ENCODE measurements at regions not wholly inside any gene's neighbourhood (a gene's known extent, or its start where the extent isn't known, plus 50 kb on each side); places are given as distances from the start of the nearest gene placed in this dataset.

DNA sequence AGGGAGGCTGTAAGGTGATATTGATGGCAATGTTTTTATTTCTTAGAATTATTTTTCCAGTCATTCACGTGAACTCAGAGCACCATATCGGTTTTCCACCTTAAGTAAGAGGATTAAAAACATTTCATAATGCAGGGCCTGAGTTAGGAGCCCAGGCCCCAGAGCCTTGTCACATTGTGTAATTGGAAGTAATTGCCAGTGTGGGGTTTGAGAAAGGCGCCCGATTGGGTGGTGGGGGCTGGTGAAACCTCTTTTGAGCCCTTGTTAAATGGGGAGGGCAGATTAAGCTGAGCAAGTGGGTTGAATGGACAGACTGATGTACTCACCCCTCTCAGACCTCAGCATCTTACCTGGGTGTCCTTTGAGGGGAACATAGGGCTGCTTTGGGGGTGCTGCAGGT is 116.7 kb upstream of the PITX1 start:
- DNase-seq = no peak
- no peak for TF ChIP-seq CTCF (IDR thresholded peaks at IDR 0.05)
- ATAC-seq = no peak
- Histone ChIP-seq H3K4me1 (no peaks in the 10 kb centered on the region), H3K27ac (no peak overlapping the region), H3K27me3 (ENCODE audit: insufficient read depth in 3 of 3, low read length in 2 of 3) (no peaks in the 10 kb centered on the region), H3K4me3 (no peak overlapping the region), H3K36me3 (ENCODE audit: insufficient read depth in 1 of 2, low read depth in 1 of 2) (no peaks in the 10 kb centered on the region), H3K9me3 (no peaks in the 10 kb centered on the region)
- WGBS, 3 donors = 72 to 84% (median 72%) methylated on average over 4 of the region's 4 CpGs
- intact Hi-C loops (cut with DNase I) = no loop called here

- no peak for DNase-seq
- Histone ChIP-seq H3K27ac (no peak overlapping the region), H3K4me1 (no peaks in the 10 kb centered on the region), H3K9me3 (no peaks in the 10 kb centered on the region), H3K36me3 (ENCODE audit: insufficient read depth in 1 of 2, low read depth in 1 of 2) (no peaks in the 10 kb centered on the region), H3K27me3 (ENCODE audit: insufficient read depth in 3 of 3, low read length in 2 of 3) (no peaks in the 10 kb centered on the region), H3K4me3 (no peak overlapping the region)
- no peak for TF ChIP-seq CTCF (IDR thresholded peaks at IDR 0.05)
- no peak for ATAC-seq
- 81 to 87% (median 84%) methylated on average over 13 of the region's 13 CpGs for WGBS, 3 donors
- intact Hi-C loops (cut with DNase I) = no loop called here
These were observed 116.1 kb upstream of the PITX1 start for GRCh38 chr5:135149956-135150723.

- DNase-seq (no peak), ATAC-seq (no peak)
- H3K4me1 ChIP-seq = no peaks in the 10 kb centered on the region
- H3K27me3 ChIP-seq (ENCODE audit: insufficient read depth in 3 of 3, low read length in 2 of 3) = no peaks in the 10 kb centered on the region
- H3K4me3 ChIP-seq = no peak overlapping the region
- no peak for TF ChIP-seq CTCF (IDR thresholded peaks at IDR 0.05)
- H3K36me3 ChIP-seq (ENCODE audit: insufficient read depth in 1 of 2, low read depth in 1 of 2) = no peaks in the 10 kb centered on the region
- WGBS, 3 donors = 82 to 85% (median 82%) methylated on average over 5 of the region's 5 CpGs
- intact Hi-C loops (cut with DNase I) = no loop called here
- H3K27ac ChIP-seq = no peak overlapping the region
- no peaks in the 10 kb centered on the region for H3K9me3 ChIP-seq
These were observed 115.4 kb upstream of the PITX1 start for GRCh38 chr5:135149229-135149955.

DNA sequence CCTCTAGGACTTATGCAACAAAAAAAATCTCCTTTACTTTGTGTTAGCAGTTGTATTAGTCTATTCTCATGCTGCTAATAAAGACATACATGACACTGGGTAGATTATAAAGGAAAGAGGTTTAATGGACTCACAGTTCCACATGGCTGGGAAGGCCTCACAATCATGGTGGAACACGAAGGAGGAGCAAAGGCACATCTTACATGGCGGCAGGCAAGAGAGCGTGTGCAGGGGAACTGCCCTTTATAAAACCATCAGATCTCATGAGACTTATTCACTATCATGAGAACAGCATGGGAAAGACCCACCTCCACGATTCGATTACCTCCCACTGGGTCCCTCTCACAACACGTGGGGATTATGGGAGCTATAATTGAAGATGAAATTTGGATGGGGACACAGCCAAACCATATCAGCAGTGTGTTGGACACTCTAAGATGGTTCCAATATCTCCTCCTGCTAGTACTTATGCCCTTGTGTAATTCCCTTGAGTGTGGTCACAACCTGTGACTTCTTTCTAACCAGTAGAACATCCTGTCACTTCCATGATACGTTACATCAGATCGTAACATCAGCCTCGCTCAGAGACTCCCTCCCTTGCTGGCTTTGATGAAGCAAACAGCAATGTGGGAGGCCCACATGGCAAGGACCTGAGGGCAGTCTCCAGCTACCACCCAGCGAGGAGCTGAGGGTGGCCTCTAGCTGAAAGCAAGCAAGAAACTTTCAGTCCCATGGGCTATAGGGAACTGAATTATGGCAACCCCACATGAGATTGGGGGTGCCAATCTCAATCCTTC is 113.5 kb upstream of the PITX1 start:
- WGBS, 3 donors = 94 to 96% (median 95%) methylated on average over 10 of the region's 10 CpGs
- Histone ChIP-seq H3K9me3 (no peaks in the 10 kb centered on the region), H3K27me3 (ENCODE audit: insufficient read depth in 3 of 3, low read length in 2 of 3) (no peaks in the 10 kb centered on the region), H3K36me3 (ENCODE audit: insufficient read depth in 1 of 2, low read depth in 1 of 2) (no peaks in the 10 kb centered on the region), H3K4me1 (no peaks in the 10 kb centered on the region), H3K4me3 (no peak overlapping the region), H3K27ac (no peak overlapping the region)
- ATAC-seq (no peak), DNase-seq (no peak)
- intact Hi-C loops (cut with DNase I) = no loop called here
- no peak for TF ChIP-seq CTCF (IDR thresholded peaks at IDR 0.05)

All from psoas muscle (tissue), 7 donors.